PC-9 (cell line): ENCODE measurements at regions not wholly inside any gene's neighbourhood (a gene's known extent, or its start where the extent isn't known, plus 50 kb on each side); places are given as distances from the start of the nearest gene placed in this dataset.

Experiments
- EZH2 ChIP-seq: fragments of 200-600 bp; sonication (generic); IDR thresholded peaks from 2 replicates; pipeline ENCODE4 v1.8.0; 2017; ENCODE audit warnings: antibody characterized with exemption, low read depth
- TF ChIP-seq, protein P1 (sequence below): fragments of 200-600 bp; sonication (generic); conservative IDR thresholded peaks from 2 replicates; pipeline ENCODE4 v1.6.1; 2017; ENCODE audit warnings: mixed run types, antibody characterized with exemption, mild to moderate bottlenecking, moderate library complexity

DNA sequence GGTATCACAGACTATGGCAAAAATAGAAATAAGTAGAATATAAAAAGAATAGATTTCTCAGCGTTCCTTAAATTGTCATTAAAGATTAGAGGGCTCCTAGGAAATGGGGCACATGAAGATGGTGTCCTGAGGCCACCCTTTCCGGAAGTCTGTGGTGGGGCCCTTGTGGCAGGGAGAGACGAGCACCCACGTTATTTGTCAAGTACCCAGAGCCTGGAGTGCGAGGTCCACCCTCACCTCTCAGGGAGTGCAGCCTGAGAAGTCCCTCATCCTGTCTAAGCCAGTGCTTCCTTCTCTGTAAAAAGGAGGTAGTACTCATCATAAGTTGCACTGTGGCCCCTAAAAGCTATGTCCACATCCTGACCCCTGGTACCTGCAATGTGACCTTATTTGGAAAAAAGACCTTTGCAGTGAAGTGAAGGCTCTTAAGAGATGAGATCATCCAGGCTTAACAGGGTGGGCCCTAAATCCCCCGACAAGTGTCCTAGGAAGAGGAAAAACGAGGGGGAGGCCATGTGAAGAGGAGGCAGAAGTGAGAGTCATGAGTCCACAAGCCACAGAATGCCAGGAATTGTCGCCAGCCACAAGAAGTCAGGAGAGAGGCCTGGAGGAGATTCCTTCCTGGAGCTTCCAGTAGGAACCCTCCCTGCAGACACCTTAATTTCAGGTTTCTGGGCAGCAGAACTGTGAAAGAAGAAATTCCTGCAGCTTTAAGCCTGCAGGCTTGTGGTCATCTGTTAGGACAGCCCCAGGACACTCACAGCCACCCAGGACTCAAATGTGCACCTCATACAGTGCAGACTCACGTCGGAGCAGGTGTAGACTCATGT lies 76.8 kb upstream of the CCND1 start:
- TF ChIP-seq, protein P1, sequence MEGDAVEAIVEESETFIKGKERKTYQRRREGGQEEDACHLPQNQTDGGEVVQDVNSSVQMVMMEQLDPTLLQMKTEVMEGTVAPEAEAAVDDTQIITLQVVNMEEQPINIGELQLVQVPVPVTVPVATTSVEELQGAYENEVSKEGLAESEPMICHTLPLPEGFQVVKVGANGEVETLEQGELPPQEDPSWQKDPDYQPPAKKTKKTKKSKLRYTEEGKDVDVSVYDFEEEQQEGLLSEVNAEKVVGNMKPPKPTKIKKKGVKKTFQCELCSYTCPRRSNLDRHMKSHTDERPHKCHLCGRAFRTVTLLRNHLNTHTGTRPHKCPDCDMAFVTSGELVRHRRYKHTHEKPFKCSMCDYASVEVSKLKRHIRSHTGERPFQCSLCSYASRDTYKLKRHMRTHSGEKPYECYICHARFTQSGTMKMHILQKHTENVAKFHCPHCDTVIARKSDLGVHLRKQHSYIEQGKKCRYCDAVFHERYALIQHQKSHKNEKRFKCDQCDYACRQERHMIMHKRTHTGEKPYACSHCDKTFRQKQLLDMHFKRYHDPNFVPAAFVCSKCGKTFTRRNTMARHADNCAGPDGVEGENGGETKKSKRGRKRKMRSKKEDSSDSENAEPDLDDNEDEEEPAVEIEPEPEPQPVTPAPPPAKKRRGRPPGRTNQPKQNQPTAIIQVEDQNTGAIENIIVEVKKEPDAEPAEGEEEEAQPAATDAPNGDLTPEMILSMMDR = no peak
- TF ChIP-seq EZH2 = no peak
